Neural progenitor cell (in vitro differentiated cells): ENCODE measurements at regions not wholly inside any gene's neighbourhood (a gene's known extent, or its start where the extent isn't known, plus 50 kb on each side); places are given as distances from the start of the nearest gene placed in this dataset.

Experiments used
- DNase-seq: peaks from one replicate; pipeline ENCODE4 v3.0.0-alpha.2; 2016; ENCODE audit warnings: low spot score
- H2AFZ ChIP-seq: fragments of 200-600 bp; sonication (generic); replicated peaks from 2 replicates; pipeline ENCODE4 v1.6.1; 2016; ENCODE audit warnings: antibody characterized with exemption
- H3F3A ChIP-seq: fragments of 200-600 bp; sonication (generic); 2 replicates; pipeline ENCODE4 v1.6.1; 2016; ENCODE audit warnings: antibody characterized with exemption, low read depth
- H3K27ac ChIP-seq: fragments of 200-600 bp; sonication (generic); 2 replicates; pipeline ENCODE4 v1.5.1; 2016; ENCODE audit warnings: mild to moderate bottlenecking
- H3K27me3 ChIP-seq: fragments of 200-600 bp; sonication (generic); 2 replicates; pipeline ENCODE4 v1.6.1; 2016; ENCODE audit warnings: mild to moderate bottlenecking, moderate library complexity
- H3K36me3 ChIP-seq: fragments of 200-600 bp; sonication (generic); 2 replicates; pipeline ENCODE4 v1.5.1; 2016
- H3K4me1 ChIP-seq: fragments of 200-600 bp; sonication (generic); 2 replicates; pipeline ENCODE4 v1.6.1; 2016; ENCODE audit warnings: mixed run types
- H3K4me2 ChIP-seq: fragments of 200-600 bp; sonication (generic); 2 replicates; pipeline ENCODE4 v1.6.1; 2016
- H3K4me3 ChIP-seq: fragments of 200-600 bp; sonication (generic); 2 replicates; pipeline ENCODE4 v1.5.1; 2016
- H3K79me2 ChIP-seq: fragments of 200-600 bp; sonication (generic); 2 replicates; pipeline ENCODE4 v1.6.1; 2016; ENCODE audit warnings: low read depth
- H3K9ac ChIP-seq: fragments of 200-600 bp; sonication (generic); 2 replicates; pipeline ENCODE4 v1.6.1; 2016
- H3K9me3 ChIP-seq: fragments of 200-600 bp; sonication (generic); 2 replicates; pipeline ENCODE4 v1.5.1; 2016; ENCODE audit warnings: low read depth
- H4K20me1 ChIP-seq: fragments of 200-600 bp; sonication (generic); 2 replicates; pipeline ENCODE4 v1.6.1; 2016; ENCODE audit warnings: low read depth
- H3K27ac Mint-ChIP-seq: 3 replicates; pipeline ENCODE4 v1.8.0; 2021; ENCODE audit warnings: mixed read lengths
- H3K27me3 Mint-ChIP-seq: 2 replicates; pipeline ENCODE4 v1.8.0; 2022; ENCODE audit warnings: low read depth, mild to moderate bottlenecking, inconsistent platforms, moderate library complexity, mixed read lengths; ENCODE audit not compliant: insufficient read depth
- H3K36me3 Mint-ChIP-seq: 3 replicates; pipeline ENCODE4 v1.8.0; 2021; ENCODE audit warnings: mixed read lengths
- H3K4me1 Mint-ChIP-seq: 3 replicates; pipeline ENCODE4 v1.8.0; 2021; ENCODE audit warnings: mixed read lengths
- H3K4me3 Mint-ChIP-seq: 3 replicates; pipeline ENCODE4 v1.8.0; 2021; ENCODE audit warnings: mild to moderate bottlenecking, moderate library complexity, mixed read lengths
- H3K9me3 Mint-ChIP-seq: 3 replicates; pipeline ENCODE4 v1.8.0; 2020; ENCODE audit warnings: mixed read lengths
- EZH2 ChIP-seq: fragments of 200-600 bp; sonication (generic); IDR thresholded peaks from 2 replicates; pipeline ENCODE4 v1.6.1; 2017; ENCODE audit warnings: antibody characterized with exemption, mild to moderate bottlenecking, moderate library complexity
- EZH2phosphoT487 ChIP-seq: fragments of 200-600 bp; sonication (generic); IDR thresholded peaks from 2 replicates; pipeline ENCODE4 v1.6.1; 2017; ENCODE audit warnings: antibody characterized with exemption
- TF ChIP-seq, protein P1 (sequence below): fragments of 200-600 bp; sonication (generic); IDR thresholded peaks from 2 replicates; pipeline ENCODE4 v1.5.1; 2017; ENCODE audit warnings: antibody characterized with exemption, mild to moderate bottlenecking

DNA sequence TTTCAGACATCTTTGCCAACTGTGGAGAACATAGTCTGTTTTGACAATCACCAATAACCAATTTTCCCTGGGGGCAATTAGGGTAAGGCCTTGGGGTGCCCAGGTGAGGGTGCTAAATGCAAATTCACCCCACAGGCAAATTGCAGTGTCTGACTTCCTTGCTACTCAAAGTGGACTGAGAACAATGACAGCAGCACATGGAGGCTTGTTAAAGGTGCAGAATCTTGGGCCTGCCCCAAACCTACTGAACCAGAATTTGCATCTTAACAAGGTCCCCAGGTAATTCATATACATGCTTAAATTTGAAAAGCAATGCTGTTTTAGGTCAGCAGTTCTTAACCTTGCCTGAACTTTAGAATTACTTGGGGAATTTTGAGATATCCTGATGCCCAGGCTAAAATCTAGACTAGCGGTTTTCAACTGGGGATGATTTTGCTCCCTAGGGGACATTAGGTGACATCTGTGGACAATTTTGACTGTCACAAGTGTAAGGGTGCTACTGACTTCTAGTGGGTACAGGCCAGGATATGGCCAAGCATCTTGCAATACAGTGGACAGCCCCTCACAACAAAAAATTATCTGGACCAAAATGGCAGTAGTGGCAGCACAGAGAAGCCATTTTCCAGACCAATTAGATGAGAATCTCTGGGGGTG is 80.2 kb upstream of the GCFC2 start:
- Histone ChIP-seq H2AFZ (no peak overlapping the region), H3K36me3 (no peaks in the 10 kb centered on the region), H3F3A (peaks cover 5% of the 10 kb centered on the region), H3K4me3 (no peak overlapping the region), H3K27me3 (no peaks in the 10 kb centered on the region), H3K9me3 (no peaks in the 10 kb centered on the region), H3K4me2 (no peak overlapping the region), H3K27ac (no peak overlapping the region), H4K20me1 (no peaks in the 10 kb centered on the region), H3K79me2 (no peaks in the 10 kb centered on the region), H3K9ac (no peak overlapping the region), H3K4me1 (peaks cover 5% of the 10 kb centered on the region)
- TF ChIP-seq EZH2 (no peak), EZH2phosphoT487 (no peak)
- TF ChIP-seq, protein P1, sequence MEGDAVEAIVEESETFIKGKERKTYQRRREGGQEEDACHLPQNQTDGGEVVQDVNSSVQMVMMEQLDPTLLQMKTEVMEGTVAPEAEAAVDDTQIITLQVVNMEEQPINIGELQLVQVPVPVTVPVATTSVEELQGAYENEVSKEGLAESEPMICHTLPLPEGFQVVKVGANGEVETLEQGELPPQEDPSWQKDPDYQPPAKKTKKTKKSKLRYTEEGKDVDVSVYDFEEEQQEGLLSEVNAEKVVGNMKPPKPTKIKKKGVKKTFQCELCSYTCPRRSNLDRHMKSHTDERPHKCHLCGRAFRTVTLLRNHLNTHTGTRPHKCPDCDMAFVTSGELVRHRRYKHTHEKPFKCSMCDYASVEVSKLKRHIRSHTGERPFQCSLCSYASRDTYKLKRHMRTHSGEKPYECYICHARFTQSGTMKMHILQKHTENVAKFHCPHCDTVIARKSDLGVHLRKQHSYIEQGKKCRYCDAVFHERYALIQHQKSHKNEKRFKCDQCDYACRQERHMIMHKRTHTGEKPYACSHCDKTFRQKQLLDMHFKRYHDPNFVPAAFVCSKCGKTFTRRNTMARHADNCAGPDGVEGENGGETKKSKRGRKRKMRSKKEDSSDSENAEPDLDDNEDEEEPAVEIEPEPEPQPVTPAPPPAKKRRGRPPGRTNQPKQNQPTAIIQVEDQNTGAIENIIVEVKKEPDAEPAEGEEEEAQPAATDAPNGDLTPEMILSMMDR = no peak
- no peak overlapping the region for H3K4me3 Mint-ChIP-seq
- peaks cover 10% of the 10 kb centered on the region for H3K4me1 Mint-ChIP-seq
- H3K36me3 Mint-ChIP-seq = no peaks in the 10 kb centered on the region
- DNase-seq = no peak
- H3K27me3 Mint-ChIP-seq = no peaks in the 10 kb centered on the region
- no peak overlapping the region for H3K27ac Mint-ChIP-seq
- H3K9me3 Mint-ChIP-seq = no peaks in the 10 kb centered on the region

DNA sequence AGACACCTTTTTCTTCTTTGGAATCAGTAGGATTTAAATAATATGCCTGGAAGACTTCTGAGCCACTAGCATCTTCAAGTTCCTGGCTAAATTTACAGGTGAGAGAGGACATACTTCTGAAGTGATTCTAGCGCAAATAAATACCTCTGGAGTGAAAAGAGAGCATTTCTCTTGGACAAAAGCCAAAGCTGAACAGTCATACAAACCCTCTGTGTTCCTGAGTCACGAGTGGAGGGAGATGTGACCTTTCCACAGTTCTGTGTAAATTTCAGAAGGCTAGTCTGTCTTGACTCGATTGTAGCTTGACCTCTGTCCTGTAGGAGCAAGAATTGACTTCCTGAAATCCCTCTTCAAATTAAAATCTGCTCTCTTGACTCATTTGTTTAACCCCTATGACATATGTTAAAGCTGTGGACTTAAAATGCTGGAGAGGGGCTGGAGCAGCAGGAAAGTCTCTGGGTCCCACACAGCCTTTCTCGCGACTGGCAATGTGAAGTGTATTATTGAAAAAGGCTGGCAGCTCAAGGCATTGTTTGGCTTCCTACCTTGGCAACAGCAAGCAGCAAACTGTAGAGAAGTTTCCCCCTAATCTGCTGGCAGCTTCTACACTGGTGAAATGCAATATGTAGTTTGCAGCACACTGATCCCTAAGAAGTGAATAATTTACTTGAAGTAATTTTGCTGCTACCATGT is 79.6 kb upstream of the GCFC2 start:
- Histone ChIP-seq H4K20me1 (no peaks in the 10 kb centered on the region), H3K79me2 (no peaks in the 10 kb centered on the region), H3K27me3 (no peaks in the 10 kb centered on the region), H3K4me2 (no peak overlapping the region), H3F3A (peaks cover 5% of the 10 kb centered on the region), H3K9ac (no peak overlapping the region), H3K9me3 (no peaks in the 10 kb centered on the region), H2AFZ (no peak overlapping the region), H3K27ac (no peak overlapping the region), H3K36me3 (no peaks in the 10 kb centered on the region), H3K4me3 (no peak overlapping the region), H3K4me1 (peaks cover 5% of the 10 kb centered on the region)
- Mint-ChIP-seq H3K4me1 (peaks cover 10% of the 10 kb centered on the region), H3K36me3 (no peaks in the 10 kb centered on the region), H3K4me3 (no peak overlapping the region), H3K27ac (peak overlapping the region; percentile 42), H3K9me3 (no peaks in the 10 kb centered on the region), H3K27me3 (no peaks in the 10 kb centered on the region)
- no peak for DNase-seq
- TF ChIP-seq, protein P1 = no peak
- TF ChIP-seq EZH2 (no peak), EZH2phosphoT487 (no peak)

DNA sequence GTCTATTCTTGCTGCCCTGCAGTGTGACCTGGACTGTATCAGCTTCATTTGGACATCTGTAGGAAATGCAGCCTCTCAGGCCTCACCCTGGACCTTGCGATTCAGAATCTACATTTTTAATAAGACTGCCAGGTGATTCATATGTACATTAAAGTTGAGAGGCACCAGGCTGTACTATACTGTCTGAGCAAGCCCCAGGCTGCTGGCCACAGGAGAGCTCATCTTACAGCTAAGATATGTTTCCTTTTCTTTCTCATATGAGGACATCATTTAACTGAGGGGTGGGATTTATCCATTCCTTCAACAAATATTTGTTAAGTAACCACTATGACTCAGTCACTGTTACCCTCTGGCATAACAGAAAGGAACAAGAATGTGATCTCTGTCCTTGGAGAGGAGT is 78.2 kb upstream of the GCFC2 start:
- TF ChIP-seq EZH2phosphoT487 (no peak), EZH2 (no peak)
- TF ChIP-seq, protein P1 = no peak
- Histone ChIP-seq H2AFZ (no peak overlapping the region), H3F3A (peaks cover 5% of the 10 kb centered on the region), H3K27me3 (no peaks in the 10 kb centered on the region), H3K4me2 (no peak overlapping the region), H3K27ac (no peak overlapping the region), H3K4me3 (no peak overlapping the region), H3K79me2 (no peaks in the 10 kb centered on the region), H3K9me3 (no peaks in the 10 kb centered on the region), H4K20me1 (no peaks in the 10 kb centered on the region), H3K4me1 (peaks cover 5% of the 10 kb centered on the region), H3K9ac (no peak overlapping the region), H3K36me3 (no peaks in the 10 kb centered on the region)
- no peak for DNase-seq
- Mint-ChIP-seq H3K27me3 (no peaks in the 10 kb centered on the region), H3K4me3 (no peak overlapping the region), H3K36me3 (no peaks in the 10 kb centered on the region), H3K4me1 (peaks cover 10% of the 10 kb centered on the region), H3K27ac (peak overlapping the region; percentile 26), H3K9me3 (no peaks in the 10 kb centered on the region)
